Ascending aorta (tissue), 2 donors: ENCODE measurements at regions not wholly inside any gene's neighbourhood (a gene's known extent, or its start where the extent isn't known, plus 50 kb on each side); places are given as distances from the start of the nearest gene placed in this dataset.

Source experiments
- DNase-seq, 2 donors: peaks; one replicate each; pipeline ENCODE4 v3.0.0-alpha.2; 2019; ENCODE audit warnings: low spot score in 2 of 2
- H3K27ac ChIP-seq, 2 donors: fragments of 200-600 bp; sonication (generic); one replicate each; pipeline ENCODE4 v1.5.1; 2016 to 2017; ENCODE audit warnings: mild to moderate bottlenecking in 1 of 2
- H3K27me3 ChIP-seq: fragments of 200-600 bp; sonication (generic); one replicate; pipeline ENCODE4 v1.5.1; 2017
- H3K36me3 ChIP-seq, 2 donors: fragments of 200-600 bp; sonication (generic); one replicate each; pipeline ENCODE4 v1.5.1; 2016
- H3K4me1 ChIP-seq, 2 donors: fragments of 200-600 bp; sonication (generic); one replicate each; pipeline ENCODE4 v1.5.1; 2016 to 2017; ENCODE audit warnings: mild to moderate bottlenecking in 1 of 2
- H3K4me3 ChIP-seq, 2 donors: fragments of 200-600 bp; sonication (generic); one replicate each; pipeline ENCODE4 v1.5.1; 2016 to 2017; ENCODE audit warnings: mild to moderate bottlenecking in 1 of 2
- H3K9me3 ChIP-seq, 2 donors: fragments of 200-600 bp; sonication (generic); one replicate each; pipeline ENCODE4 v1.5.1; 2016
- intact Hi-C: fragments of 100-400 bp; cut with DNase I; formaldehyde crosslinking; loops from one replicate; pipeline ENCODE4 v1.15.1; 2023
- TF ChIP-seq, protein P1 (sequence below), 3 experiments: fragments of 200-600 bp in 2 of 3; fragments of 450-650 bp in 1 of 3; sonication (generic) in 2 of 3; IDR thresholded peaks; one replicate each; pipeline ENCODE4 v1.5.1; 2016 to 2019; ENCODE audit warnings: antibody characterized with exemption in 3 of 3, mild to moderate bottlenecking in 1 of 3, moderate library complexity in 1 of 3

DNA sequence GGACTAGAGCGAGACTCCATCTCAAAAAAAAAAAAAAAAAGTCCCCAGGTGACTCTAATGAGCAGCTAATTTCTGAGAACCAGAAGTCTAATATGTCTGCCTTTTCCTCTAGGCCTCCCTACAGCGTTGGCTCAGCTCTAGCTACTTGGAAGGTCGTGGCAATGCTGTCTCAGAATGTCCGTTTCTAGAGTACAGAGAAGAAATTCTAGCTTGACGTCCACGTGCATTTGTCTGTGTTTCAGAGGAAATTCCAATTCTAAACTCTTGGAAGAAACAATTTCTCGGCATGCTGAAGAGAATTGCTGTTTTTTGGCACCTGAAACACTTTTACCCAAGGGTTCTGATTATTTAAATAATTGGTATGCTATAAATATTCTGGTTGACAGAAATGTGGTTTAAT is 78.8 kb downstream of the SOX2 start:
- Histone ChIP-seq H3K27ac (no peak overlapping the region), H3K4me3 (no peak overlapping the region), H3K4me1 (no peaks in the 10 kb centered on the region), H3K9me3 (no peaks in the 10 kb centered on the region), H3K27me3 (no peaks in the 10 kb centered on the region), H3K36me3 (no peaks in the 10 kb centered on the region)
- intact Hi-C loops, result no loop called here
- TF ChIP-seq, protein P1, sequence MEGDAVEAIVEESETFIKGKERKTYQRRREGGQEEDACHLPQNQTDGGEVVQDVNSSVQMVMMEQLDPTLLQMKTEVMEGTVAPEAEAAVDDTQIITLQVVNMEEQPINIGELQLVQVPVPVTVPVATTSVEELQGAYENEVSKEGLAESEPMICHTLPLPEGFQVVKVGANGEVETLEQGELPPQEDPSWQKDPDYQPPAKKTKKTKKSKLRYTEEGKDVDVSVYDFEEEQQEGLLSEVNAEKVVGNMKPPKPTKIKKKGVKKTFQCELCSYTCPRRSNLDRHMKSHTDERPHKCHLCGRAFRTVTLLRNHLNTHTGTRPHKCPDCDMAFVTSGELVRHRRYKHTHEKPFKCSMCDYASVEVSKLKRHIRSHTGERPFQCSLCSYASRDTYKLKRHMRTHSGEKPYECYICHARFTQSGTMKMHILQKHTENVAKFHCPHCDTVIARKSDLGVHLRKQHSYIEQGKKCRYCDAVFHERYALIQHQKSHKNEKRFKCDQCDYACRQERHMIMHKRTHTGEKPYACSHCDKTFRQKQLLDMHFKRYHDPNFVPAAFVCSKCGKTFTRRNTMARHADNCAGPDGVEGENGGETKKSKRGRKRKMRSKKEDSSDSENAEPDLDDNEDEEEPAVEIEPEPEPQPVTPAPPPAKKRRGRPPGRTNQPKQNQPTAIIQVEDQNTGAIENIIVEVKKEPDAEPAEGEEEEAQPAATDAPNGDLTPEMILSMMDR (IDR thresholded peaks at IDR 0.05), result no peak
- DNase-seq, result no peak

DNA sequence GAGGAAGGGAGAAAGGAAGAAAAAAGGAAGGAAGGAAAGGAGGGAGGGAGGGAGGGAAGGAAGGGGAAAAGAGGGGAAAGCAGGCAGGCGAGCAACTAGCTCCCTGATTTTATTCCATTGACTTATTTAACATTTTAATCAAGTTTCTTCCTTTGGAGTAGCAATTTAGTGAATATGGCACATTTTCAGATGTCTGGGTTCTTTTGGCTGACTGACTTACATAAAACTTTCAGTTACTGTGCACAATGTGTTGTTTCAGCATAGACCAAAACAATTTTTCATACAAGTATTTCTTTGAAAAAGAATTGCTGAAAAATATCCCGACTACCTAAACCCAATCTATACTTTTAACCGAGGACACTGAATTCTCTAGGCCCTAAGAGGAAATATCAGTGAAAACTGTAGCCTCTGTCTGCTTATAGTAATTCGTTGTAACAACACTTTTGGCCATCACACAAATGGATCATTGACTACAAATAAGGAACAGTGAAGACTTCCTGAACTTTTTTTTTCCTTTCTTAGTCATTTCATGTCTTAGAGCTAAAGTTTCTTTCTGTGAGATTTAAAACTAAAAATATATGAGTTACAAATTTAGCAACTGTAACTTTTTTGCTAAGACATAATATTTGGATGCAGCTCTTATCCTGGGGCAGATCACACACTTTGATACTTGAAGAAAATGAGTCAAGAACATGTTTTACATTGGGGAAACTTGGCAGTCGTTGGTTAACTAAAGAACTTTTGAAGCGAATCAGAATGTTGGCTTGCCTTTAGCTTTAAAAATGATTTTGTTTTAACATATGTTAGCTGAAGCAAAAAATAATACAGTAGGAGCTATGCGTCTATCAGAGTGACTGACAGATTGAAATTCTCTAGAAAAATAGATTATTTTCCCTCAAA is 79.6 kb downstream of the SOX2 start:
- TF ChIP-seq, protein P1 (IDR thresholded peaks at IDR 0.05), result no peak
- H3K27ac ChIP-seq, result no peak overlapping the region
- intact Hi-C loops, result no loop called here
- H3K27me3 ChIP-seq, result no peaks in the 10 kb centered on the region
- H3K4me1 ChIP-seq, result no peaks in the 10 kb centered on the region
- H3K9me3 ChIP-seq, result no peaks in the 10 kb centered on the region
- H3K36me3 ChIP-seq, result no peaks in the 10 kb centered on the region
- H3K4me3 ChIP-seq, result no peak overlapping the region
- no peak for DNase-seq

DNA sequence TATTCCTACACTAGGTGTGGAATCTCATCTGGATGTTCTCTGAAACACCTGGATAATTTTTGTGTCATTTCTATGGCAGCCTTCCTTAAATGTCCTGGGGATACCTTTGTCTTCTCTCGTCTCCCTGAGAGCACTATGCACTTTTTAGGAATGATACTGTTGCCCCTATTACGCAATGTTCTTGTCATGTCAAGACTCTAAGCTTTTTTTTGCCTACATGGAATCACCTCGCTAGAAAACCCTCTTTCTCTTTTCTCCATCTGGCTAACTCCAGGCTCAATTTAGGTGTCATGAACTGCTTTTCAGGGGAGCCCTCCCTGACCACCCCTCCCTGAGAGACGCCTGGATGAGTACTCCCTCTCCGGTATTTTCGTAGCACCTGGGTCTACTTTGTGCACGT is 81.3 kb downstream of the SOX2 start:
- no peak for DNase-seq
- TF ChIP-seq, protein P1 (IDR thresholded peaks at IDR 0.05), result no peak
- H3K27ac ChIP-seq, result no peak overlapping the region
- H3K4me3 ChIP-seq, result no peak overlapping the region
- intact Hi-C loops, result no loop called here
- H3K9me3 ChIP-seq, result no peaks in the 10 kb centered on the region
- no peaks in the 10 kb centered on the region for H3K36me3 ChIP-seq
- no peaks in the 10 kb centered on the region for H3K4me1 ChIP-seq
- no peaks in the 10 kb centered on the region for H3K27me3 ChIP-seq

DNA sequence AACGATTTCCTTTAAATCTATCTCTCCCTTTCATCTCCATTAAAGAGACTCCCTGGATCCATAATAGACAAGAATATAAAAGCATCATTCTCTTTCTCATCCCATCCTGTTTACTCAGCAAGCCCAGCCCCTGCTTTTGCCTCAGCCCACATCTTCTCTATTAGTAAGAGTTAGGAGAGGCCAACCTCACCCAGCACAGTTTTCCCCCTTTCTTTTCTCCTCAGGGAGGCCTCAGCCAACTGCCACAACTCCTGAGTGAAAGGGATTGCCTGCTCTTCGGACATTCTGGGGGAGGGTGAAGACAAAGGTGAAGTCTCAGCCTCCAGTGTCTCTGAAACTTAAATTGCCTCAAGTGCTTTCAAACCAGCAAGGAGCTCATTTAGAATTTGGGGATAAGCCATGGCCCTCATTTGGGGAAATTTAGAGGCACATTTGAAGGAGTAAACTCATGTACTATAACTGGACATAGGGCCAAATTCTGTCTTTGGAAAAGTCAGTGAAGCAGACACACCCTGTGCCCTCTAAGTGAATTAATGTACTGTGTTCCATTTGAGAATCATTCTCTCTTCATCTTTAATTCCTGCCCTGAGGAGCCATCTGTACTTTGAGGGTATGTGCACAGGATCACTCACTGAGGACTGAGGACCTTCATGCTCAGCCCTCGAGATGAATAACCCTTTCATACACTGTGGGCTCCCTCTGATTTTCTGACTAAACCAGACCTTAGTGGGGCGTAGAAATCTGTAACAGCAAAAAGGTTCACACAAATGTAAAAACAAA is 82.5 kb downstream of the SOX2 start:
- no peaks in the 10 kb centered on the region for H3K4me1 ChIP-seq
- DNase-seq, result no peak
- no peaks in the 10 kb centered on the region for H3K9me3 ChIP-seq
- no peak overlapping the region for H3K4me3 ChIP-seq
- H3K27ac ChIP-seq, result no peak overlapping the region
- intact Hi-C loops, result no loop called here
- H3K27me3 ChIP-seq, result no peaks in the 10 kb centered on the region
- TF ChIP-seq, protein P1 (IDR thresholded peaks at IDR 0.05), result no peak
- no peaks in the 10 kb centered on the region for H3K36me3 ChIP-seq

DNA sequence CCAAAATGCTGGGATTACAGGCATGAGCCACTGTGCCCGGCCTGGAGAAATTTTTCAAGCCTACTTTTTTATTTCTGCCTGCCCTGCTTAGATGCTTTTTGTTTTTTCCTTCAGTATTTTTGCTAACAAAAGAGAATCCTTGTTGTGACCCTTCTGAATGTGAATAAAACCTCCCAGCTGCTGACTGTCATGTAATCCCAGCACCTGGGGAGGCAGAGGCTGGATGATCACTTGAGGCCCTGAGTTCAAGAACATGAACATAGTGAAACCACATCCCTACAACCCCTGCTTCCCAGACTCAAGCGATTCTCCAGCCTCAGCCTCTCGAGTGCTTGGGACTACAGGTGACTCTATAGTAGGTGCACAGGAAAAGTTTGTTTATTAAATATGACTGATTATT is 84.9 kb downstream of the SOX2 start:
- TF ChIP-seq, protein P1 (IDR thresholded peaks at IDR 0.05), result no peak
- H3K27ac ChIP-seq, result no peak overlapping the region
- no peaks in the 10 kb centered on the region for H3K36me3 ChIP-seq
- no peaks in the 10 kb centered on the region for H3K4me1 ChIP-seq
- H3K9me3 ChIP-seq, result no peaks in the 10 kb centered on the region
- DNase-seq, result no peak
- intact Hi-C loops, result no loop called here
- H3K27me3 ChIP-seq, result no peaks in the 10 kb centered on the region
- no peak overlapping the region for H3K4me3 ChIP-seq
